HEK293T (cell line): ENCODE measurements at regions not wholly inside any gene's neighbourhood (a gene's known extent, or its start where the extent isn't known, plus 50 kb on each side); places are given as distances from the start of the nearest gene placed in this dataset.
A peak's percentile ranks its signal among the peaks of the same experiment; 100 is the strongest.

ENCODE experiments used
- CTCF ChIA-PET: fragments of 350-600 bp; formaldehyde crosslinking; extraction: SDS; loops from one replicate; lab custom pipeline; 2021; ENCODE audit warnings: antibody characterized with exemption, inconsistent platforms; lab: Yijun Ruan, JAX
- POLR2A ChIA-PET: fragments of 350-600 bp; formaldehyde crosslinking; extraction: SDS; loops from one replicate; lab custom pipeline; 2020; ENCODE audit warnings: antibody characterized with exemption, inconsistent platforms; lab: Yijun Ruan, JAX
- DNase-seq: peaks from one replicate; pipeline ENCODE4 v3.0.0; 2012; ENCODE audit warnings: mixed read lengths; ENCODE audit errors: extremely low spot score
- ARNT ChIP-seq: fragments of 450-650 bp; IDR thresholded peaks from 2 replicates; pipeline ENCODE4 v1.6.1; 2017; ENCODE audit warnings: mild to moderate bottlenecking
- BHLHE40 ChIP-seq: fragments of 450-650 bp; IDR thresholded peaks from 2 replicates; pipeline ENCODE4 v1.6.1; 2016; ENCODE audit warnings: mild to moderate bottlenecking, moderate library complexity, borderline replicate concordance
- CTBP1 ChIP-seq: fragments of 450-650 bp; IDR thresholded peaks from 2 replicates; pipeline ENCODE4 v1.6.1; 2016; ENCODE audit warnings: borderline replicate concordance
- ELF4 ChIP-seq: fragments of 450-650 bp; IDR thresholded peaks from 2 replicates; pipeline ENCODE4 v1.6.1; 2017; ENCODE audit warnings: antibody characterized with exemption
- FOXA1 ChIP-seq: fragments of 450-650 bp; IDR thresholded peaks from 2 replicates; pipeline ENCODE4 v1.6.1; 2016; ENCODE audit warnings: mild to moderate bottlenecking
- FOXK2 ChIP-seq: fragments of 450-650 bp; IDR thresholded peaks from 2 replicates; pipeline ENCODE4 v1.6.1; 2016; ENCODE audit warnings: mild to moderate bottlenecking
- FOXM1 ChIP-seq: fragments of 450-650 bp; IDR thresholded peaks from 2 replicates; pipeline ENCODE4 v1.6.1; 2017; ENCODE audit warnings: mild to moderate bottlenecking, borderline replicate concordance
- HDGF ChIP-seq: fragments of 450-650 bp; IDR thresholded peaks from 2 replicates; pipeline ENCODE4 v1.6.1; 2017; ENCODE audit warnings: antibody characterized with exemption, borderline replicate concordance
- L3MBTL2 ChIP-seq: fragments of 450-650 bp; conservative IDR thresholded peaks from 2 replicates; pipeline ENCODE4 v1.6.1; 2016; ENCODE audit warnings: mild to moderate bottlenecking
- LEF1 ChIP-seq: fragments of 450-650 bp; IDR thresholded peaks from 2 replicates; pipeline ENCODE4 v1.6.1; 2017; ENCODE audit warnings: mild to moderate bottlenecking, borderline replicate concordance
- NFRKB ChIP-seq: fragments of 450-650 bp; IDR thresholded peaks from 2 replicates; pipeline ENCODE4 v1.6.1; 2016; ENCODE audit warnings: mild to moderate bottlenecking, moderate library complexity
- SP1 ChIP-seq: fragments of 450-650 bp; IDR thresholded peaks from 2 replicates; pipeline ENCODE4 v1.6.1; 2017
- SUZ12 ChIP-seq: fragments of 450-650 bp; IDR thresholded peaks from 2 replicates; pipeline ENCODE4 v1.6.1; 2016; ENCODE audit warnings: mild to moderate bottlenecking
- TARDBP ChIP-seq: fragments of 450-650 bp; IDR thresholded peaks from 2 replicates; pipeline ENCODE4 v1.6.1; 2016
- ZNF384 ChIP-seq: fragments of 450-650 bp; IDR thresholded peaks from 2 replicates; pipeline ENCODE4 v1.6.1; 2016
- TF ChIP-seq, protein P1 (sequence below): fragments of 450-650 bp; IDR thresholded peaks from 2 replicates; pipeline ENCODE4 v1.6.1; 2016

DNA sequence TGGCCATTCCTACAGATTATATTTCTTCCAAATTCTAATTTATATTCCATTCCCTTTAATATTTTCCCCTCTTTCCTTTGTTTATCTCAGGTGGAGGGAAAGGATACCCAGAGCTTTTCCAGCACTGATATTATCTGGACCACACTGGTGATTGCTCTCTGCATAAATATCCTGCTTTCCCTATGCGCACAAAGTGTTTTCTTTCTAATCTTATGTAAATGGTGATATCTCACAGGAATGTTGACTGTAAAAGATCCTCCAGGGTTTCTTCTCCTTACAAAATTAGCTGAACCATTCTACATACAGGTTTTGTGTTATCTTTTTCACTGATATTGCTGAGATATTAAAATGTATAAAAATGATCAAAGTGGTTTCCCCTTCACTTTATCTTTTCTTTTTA is 59.1 kb upstream of the GALNT13 start:
- no peak for TF ChIP-seq BHLHE40
- TF ChIP-seq CTBP1 = no peak
- no peak for TF ChIP-seq ARNT
- no peak for TF ChIP-seq FOXK2
- no peak for TF ChIP-seq ELF4
- no peak for TF ChIP-seq TARDBP
- TF ChIP-seq SP1 = no peak
- TF ChIP-seq FOXA1 = no peak
- TF ChIP-seq NFRKB = no peak
- no peak for TF ChIP-seq LEF1
- TF ChIP-seq SUZ12 = no peak
- TF ChIP-seq, protein P1, sequence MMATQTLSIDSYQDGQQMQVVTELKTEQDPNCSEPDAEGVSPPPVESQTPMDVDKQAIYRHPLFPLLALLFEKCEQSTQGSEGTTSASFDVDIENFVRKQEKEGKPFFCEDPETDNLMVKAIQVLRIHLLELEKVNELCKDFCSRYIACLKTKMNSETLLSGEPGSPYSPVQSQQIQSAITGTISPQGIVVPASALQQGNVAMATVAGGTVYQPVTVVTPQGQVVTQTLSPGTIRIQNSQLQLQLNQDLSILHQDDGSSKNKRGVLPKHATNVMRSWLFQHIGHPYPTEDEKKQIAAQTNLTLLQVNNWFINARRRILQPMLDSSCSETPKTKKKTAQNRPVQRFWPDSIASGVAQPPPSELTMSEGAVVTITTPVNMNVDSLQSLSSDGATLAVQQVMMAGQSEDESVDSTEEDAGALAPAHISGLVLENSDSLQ = no peak
- no peak for TF ChIP-seq ZNF384
- TF ChIP-seq HDGF = no peak
- no peak for TF ChIP-seq L3MBTL2
- TF ChIP-seq FOXM1 = no peak
- POLR2A ChIA-PET = no interaction called here
- no peak for DNase-seq
- CTCF ChIA-PET = interaction anchor here (0.6 kb wide), 2 partner anchors 30 to 573 kb away, joined by 5 to 9 read pairs; no protein-coding TSS in a partner anchor

DNA sequence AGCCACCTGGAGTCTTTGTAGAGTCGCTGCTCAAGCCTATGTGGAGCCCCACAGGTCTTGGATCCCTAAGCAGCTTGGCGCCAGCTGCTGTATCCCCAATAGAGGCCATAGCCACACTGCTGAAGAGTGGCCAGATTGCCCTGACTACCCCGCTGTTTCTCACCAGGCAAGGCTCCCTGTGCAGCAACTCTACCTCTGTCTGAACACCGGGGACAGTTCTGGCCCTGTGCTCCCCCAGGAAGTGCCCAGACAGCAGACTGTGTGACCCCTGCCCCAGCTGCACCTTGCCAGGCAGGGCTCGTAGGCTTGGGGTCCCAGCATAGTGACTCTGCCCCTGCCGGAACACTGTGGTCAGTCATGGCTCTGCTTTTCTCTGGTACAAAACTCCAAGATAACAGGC is 53.5 kb upstream of the GALNT13 start:
- ChIA-PET POLR2A (no interaction called here), CTCF (no interaction called here)
- DNase-seq = no peak
- TF ChIP-seq, protein P1 = no peak
- no peak for TF ChIP-seq NFRKB
- no peak for TF ChIP-seq CTBP1
- TF ChIP-seq L3MBTL2 = no peak
- no peak for TF ChIP-seq ARNT
- no peak for TF ChIP-seq HDGF
- no peak for TF ChIP-seq ZNF384
- TF ChIP-seq BHLHE40 = no peak
- no peak for TF ChIP-seq ELF4
- no peak for TF ChIP-seq TARDBP
- no peak for TF ChIP-seq SUZ12

DNA sequence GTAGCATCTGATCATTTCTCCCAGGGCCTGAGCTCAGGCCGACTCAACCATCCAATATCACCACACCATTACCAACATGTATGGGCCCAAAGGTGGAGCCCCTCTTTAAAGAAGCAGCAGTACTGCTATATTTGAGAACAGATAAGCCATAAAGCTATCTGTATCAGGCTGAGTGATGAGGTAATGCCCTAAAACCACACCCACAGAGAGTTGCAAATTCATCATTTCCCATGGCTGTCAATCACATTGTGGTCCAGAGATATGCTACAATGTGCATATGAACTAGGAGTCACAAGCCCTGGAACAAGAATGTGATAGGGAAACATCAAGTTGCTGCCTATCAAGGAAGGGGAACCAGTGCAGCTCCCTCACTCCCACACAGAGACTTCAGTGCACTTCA is 52.6 kb upstream of the GALNT13 start:
- CTCF ChIA-PET = no interaction called here
- no peak for TF ChIP-seq FOXM1
- TF ChIP-seq, protein P1 = peak; percentile 38; the same call in 1 of the 2 replicates
- POLR2A ChIA-PET = no interaction called here
- no peak for DNase-seq

DNA sequence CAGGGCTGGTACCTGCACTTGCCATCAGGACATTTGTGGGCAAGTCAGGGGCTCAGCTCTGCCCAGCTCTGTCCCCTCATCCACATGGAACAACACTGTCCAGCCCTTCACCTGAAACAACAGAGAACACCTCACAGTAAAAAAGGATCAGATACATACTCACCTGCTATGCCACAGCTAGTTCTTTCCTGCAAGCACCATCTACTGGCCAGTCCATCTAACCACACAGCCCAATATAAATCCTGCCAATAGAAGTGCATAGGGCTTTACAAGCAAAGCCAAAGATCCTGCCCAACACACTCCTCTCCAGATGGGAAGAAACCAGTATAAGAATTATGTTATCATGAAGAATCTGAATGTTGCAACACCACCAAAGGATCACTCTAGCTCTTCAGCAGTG is 52.2 kb upstream of the GALNT13 start:
- ChIA-PET POLR2A (no interaction called here), CTCF (no interaction called here)
- no peak for DNase-seq
- TF ChIP-seq, protein P1 = no peak
- TF ChIP-seq L3MBTL2 = no peak
- TF ChIP-seq ELF4 = no peak
- TF ChIP-seq LEF1 = no peak
- no peak for TF ChIP-seq BHLHE40
- TF ChIP-seq ZNF384 = no peak
- TF ChIP-seq FOXK2 = no peak
- no peak for TF ChIP-seq NFRKB
